GM12878 (cell line): ENCODE measurements at regions not wholly inside any gene's neighbourhood (a gene's known extent, or its start where the extent isn't known, plus 50 kb on each side); places are given as distances from the start of the nearest gene placed in this dataset.

Experiments
- ATAC-seq: fragments of 200-7000 bp; cut with Tn5 transposase; 3 replicates; pipeline ENCODE4 v1.9.1; 2020; ENCODE audit warnings: mild to moderate bottlenecking, moderate library complexity
- BruUV-seq: library from RNA; stranded (reverse); fragments of 400-500 nt; replicated peaks from 2 replicates; lab custom pipeline; 2021; lab: Mats Ljungman, UMichigan
- CTCF ChIA-PET: fragments of 300-600 bp; sonication (Branson Sonifier 250); formaldehyde crosslinking; extraction: SDS; loops from one replicate; lab custom pipeline; 2021; ENCODE audit warnings: inconsistent platforms; lab: Yijun Ruan, JAX
- POLR2A ChIA-PET: fragments of 350-600 bp; formaldehyde crosslinking; extraction: SDS; loops from one replicate; lab custom pipeline; 2021; ENCODE audit warnings: inconsistent platforms; lab: Charles Lee
- RAD21 ChIA-PET: fragments of 300-600 bp; sonication (Branson Sonifier 250); formaldehyde crosslinking; loops from one replicate; lab custom pipeline; 2023; ENCODE audit warnings: antibody characterized with exemption; ENCODE audit not compliant: unreplicated experiment; lab: Charles Lee
- SMC1A ChIA-PET: fragments of 300-600 bp; sonication (Branson Sonifier 250); formaldehyde crosslinking; loops from one replicate; lab custom pipeline; 2023; ENCODE audit not compliant: unreplicated experiment, uncharacterized antibody; lab: Charles Lee
- DNase-seq: peaks from one replicate; pipeline ENCODE4 v3.0.0-alpha.2; 2011; ENCODE audit warnings: low read depth, low spot score
- FAIRE-seq: peaks from 3 replicates; lab custom pipeline; 2011; peaks lifted over from hg19 to GRCh38; lab: Jason Lieb, UNC
- H2AFZ ChIP-seq: 2 replicates; pipeline ENCODE4 v1.6.0; 2011; ENCODE audit warnings: low read depth, low read length, control low read depth; ENCODE audit not compliant: control insufficient read depth
- H3K27ac ChIP-seq: 2 replicates; pipeline ENCODE4 v1.5.1; 2011; ENCODE audit warnings: control low read depth; ENCODE audit not compliant: control insufficient read depth, insufficient read depth
- H3K27me3 ChIP-seq, 2 experiments: replicated peaks in 1 of 2; 2 replicates each; pipeline versions ENCODE4 v1.6.0 to v1.6.1; 2011; ENCODE audit warnings: low read length in 1 of 2; ENCODE audit not compliant: control insufficient read depth in 2 of 2, insufficient read depth in 2 of 2
- H3K36me3 ChIP-seq, 2 experiments: 2 replicates each; pipeline ENCODE4 v1.5.1; 2011; ENCODE audit warnings: low read length in 1 of 2; ENCODE audit not compliant: control insufficient read depth in 2 of 2, insufficient read depth in 2 of 2
- H3K4me1 ChIP-seq: 2 replicates; pipeline ENCODE4 v1.6.1; 2011; ENCODE audit warnings: mild to moderate bottlenecking, low read length, moderate library complexity, mixed read lengths; ENCODE audit not compliant: control insufficient read depth, insufficient read depth
- H3K4me2 ChIP-seq: 2 replicates; pipeline ENCODE4 v1.6.0; 2011; ENCODE audit warnings: control low read depth; ENCODE audit not compliant: control insufficient read depth, insufficient read depth
- H3K4me3 ChIP-seq: fragments of 200-600 bp; sonication (generic); 2 replicates; pipeline ENCODE4 v1.5.1; 2016
- H3K79me2 ChIP-seq: 2 replicates; pipeline ENCODE4 v1.6.0; 2011; ENCODE audit warnings: low read length; ENCODE audit not compliant: control insufficient read depth, insufficient read depth
- H3K9ac ChIP-seq: 2 replicates; pipeline ENCODE4 v1.8.0; 2011; ENCODE audit warnings: low read length, control low read depth, mixed read lengths; ENCODE audit not compliant: control insufficient read depth, insufficient read depth
- H3K9me3 ChIP-seq: replicated peaks from 3 replicates; pipeline ENCODE4 v1.5.1; 2011; ENCODE audit warnings: mild to moderate bottlenecking, low read length; ENCODE audit not compliant: control insufficient read depth, insufficient read depth
- H4K20me1 ChIP-seq: 2 replicates; pipeline ENCODE4 v1.6.0; 2011; ENCODE audit not compliant: control insufficient read depth, insufficient read depth
- BHLHE40 ChIP-seq, 2 experiments: fragments of 450-650 bp in 1 of 2; IDR thresholded peaks; 2 replicates each; pipeline ENCODE4 v1.6.1; 2011 to 2017; ENCODE audit warnings: low read depth in 2 of 2, borderline replicate concordance in 1 of 2, improper control_type of control experiment in 1 of 2, low read length in 1 of 2, mild to moderate bottlenecking in 1 of 2
- CBFB ChIP-seq: IDR thresholded peaks from 2 replicates; pipeline ENCODE4 v1.6.1; 2016; ENCODE audit warnings: antibody characterized with exemption, low read depth
- CBX3 ChIP-seq: fragments of 200-600 bp; sonication (generic); IDR thresholded peaks from 2 replicates; pipeline ENCODE4 v1.6.1; 2016; ENCODE audit warnings: low read depth, borderline replicate concordance
- IKZF1 ChIP-seq: fragments of 450-650 bp; conservative IDR thresholded peaks from 2 replicates; pipeline ENCODE4 v1.6.1; 2017; ENCODE audit warnings: antibody characterized with exemption, mild to moderate bottlenecking
- IRF4 ChIP-seq: IDR thresholded peaks from 2 replicates; pipeline ENCODE4 v1.6.1; 2011; ENCODE audit warnings: low read depth, low read length
- MYB ChIP-seq: fragments of 150-350 bp; IDR thresholded peaks from 2 replicates; pipeline ENCODE4 v1.6.1; 2014; ENCODE audit warnings: mild to moderate bottlenecking, low read depth, low read length, borderline replicate concordance
- PAX8 ChIP-seq: fragments of 450-650 bp; IDR thresholded peaks from 2 replicates; pipeline ENCODE4 v1.6.1; 2017; ENCODE audit warnings: mild to moderate bottlenecking, moderate library complexity
- POLR2AphosphoS5 ChIP-seq: IDR thresholded peaks from 2 replicates; pipeline ENCODE4 v1.6.1; 2011; ENCODE audit warnings: mild to moderate bottlenecking, low read length, inconsistent platforms
- RELB ChIP-seq: fragments of 450-650 bp; IDR thresholded peaks from 2 replicates; pipeline ENCODE4 v1.6.1; 2017; ENCODE audit warnings: low read depth, mild to moderate bottlenecking, moderate library complexity
- RUNX3 ChIP-seq: IDR thresholded peaks from 2 replicates; pipeline ENCODE4 v1.6.1; 2012; ENCODE audit warnings: low read length, inconsistent platforms
- SREBF2 ChIP-seq: IDR thresholded peaks from 2 replicates; pipeline ENCODE4 v1.6.1; 2012; ENCODE audit warnings: mild to moderate bottlenecking, low read length
- ZBTB11 ChIP-seq: fragments of 450-650 bp; formaldehyde crosslinking; IDR thresholded peaks from 2 replicates; pipeline ENCODE4 v1.5.0; 2022; ENCODE audit warnings: mild to moderate bottlenecking, missing genetic modification characterization
- WGBS: methylation state at CpG from one replicate; pipeline ENCODE4 v1.1.6; 2016; ENCODE audit warnings: low lambda C conversion rate; ENCODE audit not compliant: insufficient replicate concordance, insufficient coverage; ENCODE audit errors: missing lambda C conversion rate; 5-methylcytosine and 5-hydroxymethylcytosine counted together
- in situ Hi-C: fragments of 300-500 bp; cut with MboI; formaldehyde crosslinking; loops from 9 replicates; pipeline ENCODE4 v1.14.3; 2018; ENCODE audit warnings: mixed read lengths
- intact Hi-C: fragments of 100-400 bp; cut with micrococcal nuclease; formaldehyde crosslinking; loops from one replicate; pipeline ENCODE4 v1.14.2; 2022; ENCODE audit not compliant: unreplicated experiment

- in situ Hi-C loops = no loop called here
- no peak overlapping the region for H3K4me2 ChIP-seq
- no peak for ATAC-seq
- POLR2A ChIA-PET = no interaction called here
- H3K27ac ChIP-seq = no peak overlapping the region
- no peaks in the 10 kb centered on the region for H4K20me1 ChIP-seq
- H3K9ac ChIP-seq = no peak overlapping the region
- intact Hi-C loops = no loop called here
- WGBS = 3% methylated on average over 3 of the region's 3 CpGs
- no peak for TF ChIP-seq PAX8
- no peak for TF ChIP-seq RELB
- no peak for TF ChIP-seq MYB
- TF ChIP-seq IKZF1 = no peak
- no peak for TF ChIP-seq CBX3
- no peak for TF ChIP-seq BHLHE40 (IDR thresholded peaks at IDR 0.05; ENCODE audit: borderline replicate concordance in 1 of 2, low read depth in 2 of 2, low read length in 1 of 2)
- no peak for TF ChIP-seq CBFB
- TF ChIP-seq ZBTB11 = no peak
- no peak for TF ChIP-seq POLR2AphosphoS5
- no peak for TF ChIP-seq RUNX3
- TF ChIP-seq IRF4 = no peak
- TF ChIP-seq SREBF2 = no peak
- H3K4me1 ChIP-seq = no peaks in the 10 kb centered on the region
- no peak for DNase-seq
- H3K36me3 ChIP-seq = no peaks in the 10 kb centered on the region
- H3K27me3 ChIP-seq = no peaks in the 10 kb centered on the region
- RAD21 ChIA-PET = no interaction called here
- H2AFZ ChIP-seq = no peak overlapping the region
- SMC1A ChIA-PET = no interaction called here
- H3K4me3 ChIP-seq = no peak overlapping the region
- CTCF ChIA-PET = interaction anchor here (1.1 kb wide), 1 partner anchor 18 kb away, joined by 3 read pairs; no protein-coding TSS in a partner anchor
- no peaks in the 10 kb centered on the region for H3K79me2 ChIP-seq
- no peaks in the 10 kb centered on the region for H3K9me3 ChIP-seq
- FAIRE-seq = no peak
- no TSS peak for BruUV-seq
Observed at GRCh38 chr10:2342206-2342605, 604.9 kb upstream of the ADARB2 start.
